Panc1 (cell line): ENCODE measurements at regions not wholly inside any gene's neighbourhood (a gene's known extent, or its start where the extent isn't known, plus 50 kb on each side); places are given as distances from the start of the nearest gene placed in this dataset.

ENCODE experiments used
- POLR2AphosphoS5 ChIP-seq: IDR thresholded peaks from 2 replicates; pipeline ENCODE4 v1.6.1; 2012; ENCODE audit warnings: mild to moderate bottlenecking, low read depth, low read length, moderate library complexity
- TCF7L2 ChIP-seq: IDR thresholded peaks from 2 replicates; pipeline ENCODE4 v1.6.1; 2011; ENCODE audit warnings: mild to moderate bottlenecking, low read depth, low read length, inconsistent platforms
- TF ChIP-seq, protein P1 (sequence below): fragments of 450-650 bp; IDR thresholded peaks from 2 replicates; pipeline ENCODE4 v1.5.1; 2017; ENCODE audit warnings: mild to moderate bottlenecking

GRCh38 chr22:27181537-27181936 is 524.1 kb downstream of the MIAT start:
- TF ChIP-seq, protein P1, sequence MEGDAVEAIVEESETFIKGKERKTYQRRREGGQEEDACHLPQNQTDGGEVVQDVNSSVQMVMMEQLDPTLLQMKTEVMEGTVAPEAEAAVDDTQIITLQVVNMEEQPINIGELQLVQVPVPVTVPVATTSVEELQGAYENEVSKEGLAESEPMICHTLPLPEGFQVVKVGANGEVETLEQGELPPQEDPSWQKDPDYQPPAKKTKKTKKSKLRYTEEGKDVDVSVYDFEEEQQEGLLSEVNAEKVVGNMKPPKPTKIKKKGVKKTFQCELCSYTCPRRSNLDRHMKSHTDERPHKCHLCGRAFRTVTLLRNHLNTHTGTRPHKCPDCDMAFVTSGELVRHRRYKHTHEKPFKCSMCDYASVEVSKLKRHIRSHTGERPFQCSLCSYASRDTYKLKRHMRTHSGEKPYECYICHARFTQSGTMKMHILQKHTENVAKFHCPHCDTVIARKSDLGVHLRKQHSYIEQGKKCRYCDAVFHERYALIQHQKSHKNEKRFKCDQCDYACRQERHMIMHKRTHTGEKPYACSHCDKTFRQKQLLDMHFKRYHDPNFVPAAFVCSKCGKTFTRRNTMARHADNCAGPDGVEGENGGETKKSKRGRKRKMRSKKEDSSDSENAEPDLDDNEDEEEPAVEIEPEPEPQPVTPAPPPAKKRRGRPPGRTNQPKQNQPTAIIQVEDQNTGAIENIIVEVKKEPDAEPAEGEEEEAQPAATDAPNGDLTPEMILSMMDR = no peak
- TF ChIP-seq TCF7L2 (no peak), POLR2AphosphoS5 (no peak)
